ENCODE measurements at regions not wholly inside any gene's neighbourhood (a gene's known extent, or its start where the extent isn't known, plus 50 kb on each side); places are given as distances from the start of the nearest gene placed in this dataset.

GRCh38 chr5:118551031-118551430 lies 437.3 kb downstream of the DTWD2 start:
- no peak overlapping the region for H3K4me3 ChIP-seq (ENCODE audit: low read depth, low read length, poor library complexity, severe bottlenecking)
- no peaks in the 10 kb centered on the region for H3K9me3 ChIP-seq (ENCODE audit: low read length)
- H3K4me1 ChIP-seq (ENCODE audit: insufficient read depth, low read length, poor library complexity, severe bottlenecking), result no peaks in the 10 kb centered on the region
- H2AFZ ChIP-seq (ENCODE audit: low read length), result no peak overlapping the region
- no TSS peak for BruUV-seq (replicated peaks)
- no peak overlapping the region for H3K4me2 ChIP-seq (ENCODE audit: low read length)
- intact Hi-C loops (cut with micrococcal nuclease; ENCODE audit: unreplicated experiment), result no loop called here
- no peaks in the 10 kb centered on the region for H4K20me1 ChIP-seq (ENCODE audit: insufficient read depth, low read length)
- no peak for DNase-seq (ENCODE audit: low spot score)
- H3K27ac ChIP-seq (ENCODE audit: low read depth, low read length, poor library complexity, severe bottlenecking), result no peak overlapping the region
- no peaks in the 10 kb centered on the region for H3K36me3 ChIP-seq (ENCODE audit: insufficient read depth, low read length)
- ChIA-PET POLR2A (interaction anchor here (1.1 kb wide), 1 partner anchor 81 kb away, joined by 3 read pairs; no protein-coding TSS in a partner anchor), CTCF (ENCODE audit: unreplicated experiment) (no interaction called here)
- H3K79me2 ChIP-seq (ENCODE audit: insufficient read depth, low read depth, low read length), result no peaks in the 10 kb centered on the region
- no peaks in the 10 kb centered on the region for H3K9me2 ChIP-seq (ENCODE audit: insufficient read depth, low read length)
- TF ChIP-seq EZH2phosphoT487 (IDR thresholded peaks at IDR 0.05; ENCODE audit: borderline replicate concordance, low read depth, low read length) (no peak), CTCF (conservative IDR thresholded peaks at IDR 0.05; ENCODE audit: low read length) (no peak)

- H3K4me1 ChIP-seq (ENCODE audit: insufficient read depth, low read length, poor library complexity, severe bottlenecking), result no peaks in the 10 kb centered on the region
- H4K20me1 ChIP-seq (ENCODE audit: insufficient read depth, low read length), result no peaks in the 10 kb centered on the region
- CTCF ChIA-PET (ENCODE audit: unreplicated experiment), result no interaction called here
- intact Hi-C loops (cut with micrococcal nuclease; ENCODE audit: unreplicated experiment), result no loop called here
- H3K79me2 ChIP-seq (ENCODE audit: insufficient read depth, low read depth, low read length), result no peaks in the 10 kb centered on the region
- H2AFZ ChIP-seq (ENCODE audit: low read length), result no peak overlapping the region
- H3K9me3 ChIP-seq (ENCODE audit: low read length), result no peaks in the 10 kb centered on the region
- no peak overlapping the region for H3K4me2 ChIP-seq (ENCODE audit: low read length)
- BruUV-seq (replicated peaks), result no TSS peak
- no peak overlapping the region for H3K4me3 ChIP-seq (ENCODE audit: low read depth, low read length, poor library complexity, severe bottlenecking)
- no peak overlapping the region for H3K27ac ChIP-seq (ENCODE audit: low read depth, low read length, poor library complexity, severe bottlenecking)
- no peak for TF ChIP-seq CTCF (conservative IDR thresholded peaks at IDR 0.05; ENCODE audit: low read length)
- TF ChIP-seq EZH2phosphoT487 (IDR thresholded peaks at IDR 0.05; ENCODE audit: borderline replicate concordance, low read depth, low read length), result no peak
- no peak for DNase-seq (ENCODE audit: low spot score)
- POLR2A ChIA-PET, result interaction anchor here (0.7 to 0.9 kb wide), 2 partner anchors 12 to 16 kb away, joined by 3 to 4 read pairs; no protein-coding TSS in a partner anchor
- H3K9me2 ChIP-seq (ENCODE audit: insufficient read depth, low read length), result no peaks in the 10 kb centered on the region
- H3K36me3 ChIP-seq (ENCODE audit: insufficient read depth, low read length), result no peaks in the 10 kb centered on the region
Measured at GRCh38 chr5:118548761-118549720, 439.3 kb downstream of the DTWD2 start.

- Histone ChIP-seq H3K4me1 (ENCODE audit: insufficient read depth, low read length, poor library complexity, severe bottlenecking) (no peaks in the 10 kb centered on the region), H3K4me2 (ENCODE audit: low read length) (no peak overlapping the region), H2AFZ (ENCODE audit: low read length) (no peak overlapping the region), H3K4me3 (ENCODE audit: low read depth, low read length, poor library complexity, severe bottlenecking) (no peak overlapping the region), H4K20me1 (ENCODE audit: insufficient read depth, low read length) (no peaks in the 10 kb centered on the region), H3K9me3 (ENCODE audit: low read length) (no peaks in the 10 kb centered on the region), H3K9me2 (ENCODE audit: insufficient read depth, low read length) (no peaks in the 10 kb centered on the region), H3K36me3 (ENCODE audit: insufficient read depth, low read length) (no peaks in the 10 kb centered on the region), H3K79me2 (ENCODE audit: insufficient read depth, low read depth, low read length) (no peaks in the 10 kb centered on the region), H3K27ac (ENCODE audit: low read depth, low read length, poor library complexity, severe bottlenecking) (no peak overlapping the region)
- CTCF ChIA-PET (ENCODE audit: unreplicated experiment), result no interaction called here
- POLR2A ChIA-PET, result no interaction called here
- intact Hi-C loops (cut with micrococcal nuclease; ENCODE audit: unreplicated experiment), result no loop called here
- BruUV-seq (replicated peaks), result no TSS peak
- TF ChIP-seq EZH2phosphoT487 (IDR thresholded peaks at IDR 0.05; ENCODE audit: borderline replicate concordance, low read depth, low read length) (no peak), CTCF (conservative IDR thresholded peaks at IDR 0.05; ENCODE audit: low read length) (no peak)
- DNase-seq (ENCODE audit: low spot score), result no peak
Measured at GRCh38 chr5:118545470-118545869, 442.9 kb downstream of the DTWD2 start.
